Inferior parietal cortex (tissue), 1 donor: ENCODE measurements at regions not wholly inside any gene's neighbourhood (a gene's known extent, or its start where the extent isn't known, plus 50 kb on each side); places are given as distances from the start of the nearest gene placed in this dataset.

ENCODE experiments used
- DNase-seq: peaks from one replicate; pipeline ENCODE4 v3.0.0-alpha.2; 2016; ENCODE audit errors: extremely low spot score

- DNase-seq, result no peak
Observed at GRCh38 chr20:16175322-16175961, 397.8 kb downstream of the KIF16B start.

DNA sequence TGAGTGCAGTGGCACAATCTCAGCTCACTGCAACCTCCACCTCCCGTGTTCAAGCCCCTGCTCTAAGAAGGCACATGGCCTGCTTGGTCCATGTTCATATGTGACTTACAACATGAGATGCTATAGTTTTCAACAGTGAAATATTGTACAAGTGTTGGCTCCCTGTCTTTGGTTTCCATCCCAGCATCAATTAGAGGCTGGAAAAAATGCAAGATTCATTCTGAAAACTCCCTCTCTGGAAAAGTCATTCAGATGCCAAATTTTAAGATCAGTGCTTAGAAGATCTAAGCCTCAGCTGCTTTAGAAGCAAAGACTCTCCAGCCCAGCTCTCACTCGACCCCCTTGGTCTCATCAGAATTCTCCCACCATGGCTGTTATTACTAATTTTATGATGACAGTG, 398.9 kb downstream of the KIF16B start:
- no peak for DNase-seq

DNA sequence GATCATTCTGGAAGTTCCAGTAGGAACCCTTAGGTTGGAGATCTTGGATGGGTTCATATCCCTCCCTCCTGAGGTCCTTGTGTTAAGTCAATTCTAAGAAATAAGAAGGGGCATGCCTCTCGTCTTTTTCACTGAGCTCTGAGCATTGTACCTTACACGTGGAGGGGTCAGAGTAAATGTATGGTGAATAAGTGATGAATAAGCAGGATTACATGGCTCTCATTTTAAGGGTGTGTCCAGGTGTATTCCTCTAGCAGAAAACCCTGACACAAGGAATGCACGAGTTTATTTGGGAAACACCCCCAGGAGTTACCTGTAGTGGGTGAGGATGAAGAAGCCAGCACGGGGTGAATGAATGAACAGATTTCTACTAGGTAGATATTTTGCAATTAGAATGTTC, 400.2 kb downstream of the KIF16B start:
- DNase-seq, result no peak

DNA sequence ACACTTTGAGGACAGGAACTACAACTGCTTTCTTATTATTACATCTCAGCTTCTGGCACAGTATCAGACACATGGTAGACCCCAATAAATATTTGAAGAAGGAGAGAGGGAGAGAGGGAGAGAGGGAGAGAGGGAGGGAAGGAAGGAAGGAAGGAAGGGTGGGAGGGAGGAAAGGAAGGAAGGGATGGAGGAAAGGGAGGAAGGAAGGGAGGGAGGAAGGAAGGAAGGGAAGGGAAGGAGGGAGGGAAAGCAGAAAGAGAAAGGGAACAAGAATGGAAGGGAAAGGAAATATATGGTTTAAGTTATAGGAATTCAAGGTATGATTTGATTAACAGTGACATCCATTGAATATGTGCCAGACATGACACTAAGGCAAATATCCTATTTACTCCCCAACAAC, 402.1 kb downstream of the KIF16B start:
- no peak for DNase-seq

DNA sequence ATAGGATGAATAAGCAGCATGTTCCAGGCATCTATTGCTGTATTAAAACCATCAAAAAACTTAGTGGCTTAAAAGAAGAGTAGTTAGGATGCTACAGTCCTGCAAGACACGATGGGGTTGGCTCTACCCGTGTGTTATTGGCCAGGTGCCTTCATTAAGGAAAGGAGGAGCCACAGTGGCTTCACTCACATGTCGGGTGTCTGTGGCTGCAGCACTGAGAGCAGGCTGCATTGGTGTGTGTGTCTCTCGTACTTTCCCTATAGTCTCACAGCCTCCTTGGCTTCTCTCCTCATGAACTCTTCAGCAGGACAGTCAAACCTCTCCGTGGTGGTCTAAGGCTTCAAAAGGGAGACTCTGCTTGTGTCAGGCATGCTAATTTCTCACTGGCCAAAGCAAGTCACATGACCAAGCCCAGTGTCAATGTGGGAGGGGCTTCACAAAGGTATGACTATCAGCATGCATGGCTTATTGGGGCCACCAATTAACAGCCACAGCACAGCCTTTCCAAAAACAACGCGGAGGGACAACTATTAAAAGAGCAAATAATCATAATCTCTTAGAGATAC, 402.8 kb downstream of the KIF16B start:
- no peak for DNase-seq

- DNase-seq, result no peak
Observed at GRCh38 chr20:16167423-16168130, 405.7 kb downstream of the KIF16B start.

GRCh38 chr20:16166737-16167136, 406.5 kb downstream of the KIF16B start:
- DNase-seq, result no peak

GRCh38 chr20:16158976-16159286, 414.3 kb downstream of the KIF16B start:
- peak; percentile 3 for DNase-seq

- peak; percentile 56 for DNase-seq
Observed at GRCh38 chr20:16158090-16158975, 414.9 kb downstream of the KIF16B start.

- DNase-seq, result no peak
Observed at GRCh38 chr20:16147916-16148315, 425.3 kb downstream of the KIF16B start.

GRCh38 chr20:16147216-16147615, 426.0 kb downstream of the KIF16B start:
- DNase-seq, result no peak

GRCh38 chr20:16145919-16146318, 427.3 kb downstream of the KIF16B start:
- no peak for DNase-seq

GRCh38 chr20:16143596-16143995, 429.7 kb downstream of the KIF16B start:
- no peak for DNase-seq

DNA sequence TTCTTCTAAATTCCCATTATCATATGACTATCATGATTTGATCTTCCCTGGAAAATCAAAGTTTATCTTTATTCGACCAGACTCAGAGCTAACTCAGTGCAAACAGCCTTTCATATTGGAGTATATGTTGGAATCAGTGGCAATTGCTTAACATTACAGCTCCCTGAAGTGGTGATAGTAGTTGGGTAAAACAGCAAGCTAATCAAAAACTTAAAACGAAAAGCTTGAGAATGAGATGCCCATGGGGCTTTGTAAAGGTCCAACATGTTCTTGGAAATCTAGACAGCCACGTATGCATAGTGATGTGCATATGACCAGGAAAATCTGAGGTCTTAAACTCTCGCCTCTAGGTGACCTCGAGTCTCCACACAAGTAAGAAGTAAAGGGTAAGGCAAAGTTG, 437.6 kb downstream of the KIF16B start:
- DNase-seq, result no peak

DNA sequence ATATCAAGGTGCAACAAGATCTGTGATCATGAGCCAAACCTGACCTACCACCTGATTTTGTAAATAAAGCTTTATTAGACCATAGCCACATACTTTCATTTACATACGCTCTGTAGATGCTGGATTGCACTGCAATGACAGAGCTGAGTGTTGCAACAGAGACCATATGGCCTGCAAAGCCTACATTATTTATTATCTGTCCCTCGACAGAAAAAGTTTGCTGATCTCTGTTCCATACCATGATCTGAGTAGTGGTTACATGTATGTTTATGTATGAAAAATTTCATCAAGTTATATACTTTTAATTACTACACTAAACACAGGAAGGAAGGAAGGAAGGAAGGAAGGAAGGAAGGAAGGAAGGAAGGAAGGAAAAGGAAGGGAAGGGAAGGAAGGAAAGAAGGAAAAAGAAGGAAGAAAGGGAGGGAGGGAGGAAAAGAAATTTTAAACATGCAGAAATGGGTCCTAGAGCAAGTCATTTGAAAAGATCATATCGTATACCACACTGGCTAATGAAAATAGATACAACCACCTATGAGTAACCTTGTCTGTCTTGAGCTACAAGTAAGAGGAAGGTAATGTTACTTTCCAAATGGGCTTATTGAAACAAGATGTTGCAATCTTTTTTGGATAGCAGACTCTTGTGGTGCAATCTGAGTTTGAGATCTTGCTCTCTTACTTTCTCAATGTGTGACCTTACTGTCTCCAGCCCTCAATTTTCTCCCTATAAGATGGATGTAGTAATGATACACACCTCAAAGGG, 441.0 kb downstream of the KIF16B start:
- DNase-seq, result no peak

DNA sequence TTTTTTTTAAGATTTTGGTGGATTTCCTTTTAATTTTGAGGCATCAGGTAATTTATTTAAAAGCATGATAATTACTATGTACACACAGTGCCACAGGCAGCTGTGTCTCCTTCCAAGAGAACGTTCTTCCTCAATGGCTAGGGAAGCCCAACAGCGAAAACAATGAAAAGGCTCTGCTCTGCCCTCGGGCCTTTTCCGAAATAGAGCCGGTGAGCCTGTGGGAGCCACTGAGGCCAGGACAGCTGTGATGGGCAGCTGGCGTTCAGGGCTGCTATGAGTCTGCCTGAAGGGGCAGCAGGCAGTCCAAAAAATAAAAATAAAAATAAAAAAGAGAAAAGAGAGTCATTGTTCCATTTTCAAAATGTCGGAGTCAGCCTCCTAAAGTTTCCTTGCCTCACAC, 443.8 kb downstream of the KIF16B start:
- no peak for DNase-seq

DNA sequence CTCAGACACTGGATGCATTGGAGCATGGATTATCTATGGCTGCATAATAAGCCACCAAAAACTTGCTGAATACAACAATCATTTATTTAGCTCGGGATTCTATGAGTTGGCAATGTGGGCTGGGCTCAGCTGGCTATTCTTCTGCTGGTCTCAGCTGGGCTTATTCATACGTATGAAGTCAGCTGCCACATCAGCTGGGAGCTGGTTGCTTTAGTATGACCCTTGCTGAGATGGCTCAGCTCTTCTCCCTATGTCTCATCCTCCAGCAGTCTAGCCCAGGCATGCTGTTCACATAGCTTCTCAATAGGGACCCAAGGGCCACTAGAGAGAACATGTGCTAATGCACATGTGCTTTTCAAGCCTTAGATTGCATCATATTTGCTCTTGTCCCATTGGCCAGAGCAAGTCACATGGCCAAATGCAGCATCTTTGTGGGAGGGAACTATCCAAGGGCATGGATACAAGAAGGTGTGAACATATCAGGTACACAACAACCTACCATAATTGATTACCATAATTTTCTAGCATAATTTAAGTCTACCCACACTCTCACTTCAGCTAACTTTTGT, 444.6 kb downstream of the KIF16B start:
- DNase-seq, result no peak

DNA sequence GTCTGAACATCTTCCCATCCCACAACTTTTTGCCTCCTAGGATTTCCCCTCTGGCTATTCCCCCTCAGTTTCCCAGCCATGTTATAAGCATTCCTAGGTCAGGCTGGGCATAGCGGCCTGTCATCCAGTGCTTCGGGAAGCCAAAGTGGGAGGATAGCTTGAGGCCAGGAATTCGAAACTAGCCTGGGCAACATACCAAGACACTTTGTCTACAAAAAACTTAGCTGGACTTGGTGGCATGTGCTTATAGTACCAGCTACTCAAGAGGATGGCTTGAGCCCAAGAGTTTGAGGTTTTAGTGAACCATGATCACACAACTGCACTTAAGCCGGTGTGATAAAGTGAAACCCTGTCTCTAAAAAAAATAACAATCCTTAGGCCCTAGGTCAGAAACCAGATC, 447.4 kb downstream of the KIF16B start:
- DNase-seq, result no peak

DNA sequence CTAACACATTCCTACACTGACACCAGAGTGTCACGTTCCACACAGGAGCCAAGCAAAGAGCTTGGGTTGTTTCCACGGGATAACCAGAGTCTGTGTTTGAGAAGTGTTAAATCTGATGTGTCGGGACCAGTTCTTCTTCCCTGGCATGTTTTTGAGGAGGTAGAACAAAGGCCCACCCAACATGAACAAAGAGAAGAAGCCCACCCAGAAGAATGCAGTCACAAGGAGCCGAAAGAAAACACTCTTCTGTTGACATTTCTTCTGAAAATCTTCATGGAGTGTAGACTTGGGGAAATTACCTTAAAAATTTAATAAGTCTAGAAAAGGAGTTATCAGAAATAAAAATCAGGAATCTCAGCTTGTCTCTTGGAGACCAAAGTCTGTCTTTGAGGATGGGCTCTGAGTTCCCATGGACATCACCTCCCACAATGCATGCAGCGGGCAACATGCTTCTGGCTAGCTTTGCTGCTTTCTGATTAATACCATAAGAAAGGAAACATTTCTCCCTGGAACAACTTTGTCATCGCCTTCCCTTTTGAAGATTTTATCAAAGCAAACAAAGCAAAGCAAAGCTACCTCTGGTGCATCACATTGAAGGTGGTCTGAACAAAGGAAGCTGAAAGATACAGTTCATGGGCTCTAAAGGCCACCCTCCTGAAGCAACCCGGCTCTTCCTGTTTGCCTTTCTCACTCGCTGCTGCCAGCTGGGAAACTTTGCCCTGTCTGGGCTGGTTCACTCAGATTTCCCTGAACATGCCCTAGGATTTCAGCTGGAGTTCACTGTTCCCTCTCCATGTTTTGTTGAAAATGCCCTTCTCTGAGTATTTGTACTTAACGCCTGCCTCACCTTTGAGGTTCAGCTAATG, 448.1 kb downstream of the KIF16B start:
- DNase-seq, result no peak

DNA sequence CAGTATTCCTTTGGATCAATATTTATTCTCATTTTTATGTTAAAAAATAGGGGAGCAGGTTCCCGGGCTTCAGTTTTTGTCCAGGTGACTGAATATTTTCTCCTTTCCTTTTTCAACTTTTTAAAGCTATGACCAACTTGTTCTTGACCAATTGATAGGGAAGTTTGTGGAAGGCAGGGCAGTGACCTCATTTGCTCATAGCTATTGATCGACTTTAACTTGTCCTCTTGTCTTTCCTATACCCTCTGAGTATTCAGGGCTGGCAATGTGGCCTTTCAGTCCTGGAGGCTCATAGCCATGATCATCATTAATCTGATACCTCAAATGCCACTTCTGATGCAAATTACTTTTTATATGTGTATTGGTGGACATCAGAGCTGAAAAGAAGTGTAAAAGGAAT, 448.8 kb downstream of the KIF16B start:
- DNase-seq, result no peak
